Left lung (tissue), 4 donors: ENCODE measurements at regions not wholly inside any gene's neighbourhood (a gene's known extent, or its start where the extent isn't known, plus 50 kb on each side); places are given as distances from the start of the nearest gene placed in this dataset.

Source experiments
- ATAC-seq: fragments of 200-7000 bp; cut with Tn5 transposase; one replicate; pipeline ENCODE4 v1.9.1; 2020; ENCODE audit warnings: moderate library complexity
- DNase-seq, 4 donors: peaks; one replicate each; pipeline ENCODE4 v3.0.0-alpha.2; 2013 to 2020
- H3K27ac ChIP-seq, 2 donors: fragments of 200-600 bp; sonication (generic) in 1 of 2; one replicate each; pipeline versions ENCODE4 v1.5.0 to v1.8.0; 2020 to 2021
- H3K27me3 ChIP-seq, 2 donors: fragments of 200-600 bp; sonication (generic) in 1 of 2; one replicate each; pipeline versions ENCODE4 v1.5.0 to v1.8.0; 2020 to 2021
- H3K36me3 ChIP-seq, 2 donors: fragments of 200-600 bp; sonication (generic) in 1 of 2; one replicate each; pipeline versions ENCODE4 v1.5.0 to v1.8.0; 2020 to 2021
- H3K4me1 ChIP-seq, 2 donors: fragments of 200-600 bp; one replicate each; pipeline ENCODE4 v1.8.0; 2021
- H3K4me3 ChIP-seq, 2 donors: fragments of 200-600 bp; sonication (generic) in 1 of 2; one replicate each; pipeline versions ENCODE4 v1.5.0 to v1.8.0; 2020 to 2021; ENCODE audit warnings: mild to moderate bottlenecking in 1 of 2
- H3K9me3 ChIP-seq, 2 donors: fragments of 200-600 bp; sonication (generic) in 1 of 2; one replicate each; pipeline versions ENCODE4 v1.5.0 to v1.8.0; 2020 to 2021
- intact Hi-C, 2 donors: fragments of 100-400 bp; cut with DNase I; formaldehyde crosslinking; loops; one replicate each; pipeline versions ENCODE4 v1.11.2 to v1.14.2; 2022
- TF ChIP-seq, protein P1 (sequence below), 2 donors: fragments of 200-600 bp; sonication (generic) in 1 of 2; IDR thresholded peaks; one replicate each; pipeline versions ENCODE4 v1.5.0 to v1.8.0; 2021; ENCODE audit warnings: antibody characterized with exemption in 2 of 2
- donor health status: DM: no; HTN: yes; CAD: no.
- donor health status: DM: no; HTN: no; CAD: no.

DNA sequence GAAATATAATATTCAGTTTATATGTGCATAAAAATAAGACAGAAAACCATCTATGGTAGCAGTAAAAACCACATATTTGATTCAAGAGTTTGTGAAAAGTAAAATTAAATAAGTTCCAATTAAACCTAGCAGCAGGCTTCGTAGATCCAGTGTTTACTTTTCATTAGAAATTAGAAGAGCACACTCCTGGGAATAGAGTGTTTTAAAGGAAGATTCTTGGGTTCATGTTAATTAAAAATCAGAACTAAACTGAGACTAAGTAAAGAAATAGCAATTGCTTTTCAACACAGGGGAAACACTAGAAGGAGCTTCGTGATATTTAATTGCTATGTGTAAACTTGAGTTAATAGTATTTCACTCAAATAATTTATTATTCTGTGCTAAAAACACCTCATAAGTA is 1097.8 kb upstream of the CDH18 start:
- no peak overlapping the region for H3K4me3 ChIP-seq
- intact Hi-C loops, result no loop called here
- no peak for ATAC-seq

DNA sequence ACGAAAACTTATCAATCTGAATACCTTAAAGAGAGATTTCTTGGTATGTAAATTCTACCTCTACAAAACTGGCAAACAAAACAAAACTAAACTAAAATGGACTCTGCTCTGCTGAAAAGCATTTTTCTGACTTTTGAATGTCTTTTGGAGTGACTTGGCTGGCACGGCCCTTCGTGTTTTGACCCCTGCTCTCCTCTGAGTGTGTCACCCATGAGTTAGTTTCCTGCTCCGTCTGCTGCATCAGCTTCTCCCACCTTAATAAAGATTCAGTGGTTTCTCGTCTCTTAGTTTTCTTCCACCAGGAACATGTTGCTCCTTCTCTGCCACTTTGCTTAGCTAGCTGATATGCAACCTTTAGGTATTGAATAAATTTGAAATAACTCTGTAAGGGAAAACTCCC is 1084.0 kb upstream of the CDH18 start:
- H3K4me1 ChIP-seq, result no peaks in the 10 kb centered on the region
- DNase-seq (no peak), ATAC-seq (no peak)
- no peaks in the 10 kb centered on the region for H3K9me3 ChIP-seq
- H3K36me3 ChIP-seq, result no peaks in the 10 kb centered on the region
- TF ChIP-seq, protein P1, sequence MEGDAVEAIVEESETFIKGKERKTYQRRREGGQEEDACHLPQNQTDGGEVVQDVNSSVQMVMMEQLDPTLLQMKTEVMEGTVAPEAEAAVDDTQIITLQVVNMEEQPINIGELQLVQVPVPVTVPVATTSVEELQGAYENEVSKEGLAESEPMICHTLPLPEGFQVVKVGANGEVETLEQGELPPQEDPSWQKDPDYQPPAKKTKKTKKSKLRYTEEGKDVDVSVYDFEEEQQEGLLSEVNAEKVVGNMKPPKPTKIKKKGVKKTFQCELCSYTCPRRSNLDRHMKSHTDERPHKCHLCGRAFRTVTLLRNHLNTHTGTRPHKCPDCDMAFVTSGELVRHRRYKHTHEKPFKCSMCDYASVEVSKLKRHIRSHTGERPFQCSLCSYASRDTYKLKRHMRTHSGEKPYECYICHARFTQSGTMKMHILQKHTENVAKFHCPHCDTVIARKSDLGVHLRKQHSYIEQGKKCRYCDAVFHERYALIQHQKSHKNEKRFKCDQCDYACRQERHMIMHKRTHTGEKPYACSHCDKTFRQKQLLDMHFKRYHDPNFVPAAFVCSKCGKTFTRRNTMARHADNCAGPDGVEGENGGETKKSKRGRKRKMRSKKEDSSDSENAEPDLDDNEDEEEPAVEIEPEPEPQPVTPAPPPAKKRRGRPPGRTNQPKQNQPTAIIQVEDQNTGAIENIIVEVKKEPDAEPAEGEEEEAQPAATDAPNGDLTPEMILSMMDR (IDR thresholded peaks at IDR 0.05), result no peak
- intact Hi-C loops, result no loop called here
- no peak overlapping the region for H3K27ac ChIP-seq
- H3K4me3 ChIP-seq, result no peak overlapping the region
- H3K27me3 ChIP-seq, result no peaks in the 10 kb centered on the region

More for the DNA sequence above, 1097.8 kb upstream of the CDH18 start:
- H3K9me3 ChIP-seq, result peaks cover 0 to 5% of the 10 kb centered on the region in 2 donors
- no peaks in the 10 kb centered on the region for H3K27me3 ChIP-seq
- no peak overlapping the region for H3K27ac ChIP-seq
- no peaks in the 10 kb centered on the region for H3K36me3 ChIP-seq
- TF ChIP-seq, protein P1 (IDR thresholded peaks at IDR 0.05), result no peak
- no peaks in the 10 kb centered on the region for H3K4me1 ChIP-seq
- DNase-seq, result no peak

DNA sequence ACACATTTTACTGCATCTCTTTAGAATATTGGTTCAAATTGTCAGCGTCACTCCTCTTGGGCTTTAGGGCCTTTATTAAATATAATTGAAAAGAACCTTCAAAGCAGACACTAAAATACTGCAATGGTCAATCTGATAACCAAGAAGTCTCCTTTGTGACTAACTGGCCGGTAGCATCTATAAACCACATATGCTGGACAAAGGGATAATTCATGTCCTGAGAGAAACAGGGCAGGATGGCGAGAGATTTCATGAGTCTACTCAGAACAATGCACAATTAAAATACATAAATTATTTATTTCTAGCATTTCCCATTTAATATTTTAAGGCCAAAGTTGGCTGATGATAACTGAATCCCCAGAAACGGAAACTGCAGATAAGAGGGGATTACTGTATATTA is 1083.4 kb upstream of the CDH18 start:
- DNase-seq, result no peak
- Histone ChIP-seq H3K27me3 (no peaks in the 10 kb centered on the region), H3K4me3 (no peak overlapping the region), H3K36me3 (no peaks in the 10 kb centered on the region), H3K27ac (no peak overlapping the region), H3K4me1 (no peaks in the 10 kb centered on the region), H3K9me3 (no peaks in the 10 kb centered on the region)
- TF ChIP-seq, protein P1 (IDR thresholded peaks at IDR 0.05), result no peak
- ATAC-seq, result no peak
- intact Hi-C loops, result no loop called here

DNA sequence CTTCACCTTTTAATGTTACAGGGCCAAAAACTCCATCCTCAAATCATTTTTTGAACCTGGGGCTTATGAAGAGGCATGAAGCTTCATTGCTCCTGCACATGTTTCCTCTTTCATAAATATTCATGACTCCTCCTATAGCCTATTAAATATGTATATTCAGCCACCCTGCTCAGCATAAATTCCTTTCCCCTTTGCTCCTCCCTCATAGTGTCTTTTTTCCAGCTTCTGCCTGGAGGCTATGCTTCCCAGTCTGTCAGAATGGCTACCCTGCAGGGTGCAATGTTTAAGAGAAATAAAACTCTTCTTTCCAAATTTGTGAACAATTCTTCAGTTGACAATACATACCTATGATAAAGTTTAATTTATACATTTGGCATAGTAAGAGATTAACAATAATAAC is 1082.9 kb upstream of the CDH18 start:
- H3K27me3 ChIP-seq, result no peaks in the 10 kb centered on the region
- no peak for DNase-seq
- ATAC-seq, result no peak
- no peak overlapping the region for H3K4me3 ChIP-seq
- intact Hi-C loops, result no loop called here
- no peaks in the 10 kb centered on the region for H3K36me3 ChIP-seq
- TF ChIP-seq, protein P1 (IDR thresholded peaks at IDR 0.05), result no peak
- no peaks in the 10 kb centered on the region for H3K9me3 ChIP-seq
- H3K27ac ChIP-seq, result no peak overlapping the region
- H3K4me1 ChIP-seq, result no peaks in the 10 kb centered on the region

DNA sequence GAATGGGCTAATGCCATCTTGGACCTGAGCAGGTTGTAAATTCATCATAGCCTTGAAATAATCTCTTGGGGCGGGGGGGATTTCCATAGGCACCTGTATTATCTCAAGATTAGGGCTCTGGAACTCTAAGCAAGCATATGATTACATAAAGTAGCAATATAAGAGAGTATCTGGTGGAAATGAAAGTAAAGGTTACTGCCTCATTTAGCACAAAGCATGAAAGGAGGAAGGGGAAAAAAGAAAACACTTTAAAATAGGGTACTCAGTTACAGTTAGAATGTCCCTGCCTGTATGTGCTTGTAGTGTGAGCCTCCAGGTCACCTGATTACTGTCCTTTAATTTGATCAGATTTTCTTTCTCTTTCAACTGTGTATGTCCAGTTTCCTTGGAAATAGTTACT is 1079.7 kb upstream of the CDH18 start:
- H3K4me3 ChIP-seq, result no peak overlapping the region
- ATAC-seq, result no peak
- peaks cover 0 to 17% of the 10 kb centered on the region in 2 donors for H3K9me3 ChIP-seq
- no peak for DNase-seq
- no peaks in the 10 kb centered on the region for H3K4me1 ChIP-seq
- TF ChIP-seq, protein P1 (IDR thresholded peaks at IDR 0.05), result no peak
- no peaks in the 10 kb centered on the region for H3K36me3 ChIP-seq
- H3K27ac ChIP-seq, result no peak overlapping the region
- no peaks in the 10 kb centered on the region for H3K27me3 ChIP-seq
- intact Hi-C loops, result no loop called here
